ENCODE measurements at regions not wholly inside any gene's neighbourhood (a gene's known extent, or its start where the extent isn't known, plus 50 kb on each side); places are given as distances from the start of the nearest gene placed in this dataset.

DNA sequence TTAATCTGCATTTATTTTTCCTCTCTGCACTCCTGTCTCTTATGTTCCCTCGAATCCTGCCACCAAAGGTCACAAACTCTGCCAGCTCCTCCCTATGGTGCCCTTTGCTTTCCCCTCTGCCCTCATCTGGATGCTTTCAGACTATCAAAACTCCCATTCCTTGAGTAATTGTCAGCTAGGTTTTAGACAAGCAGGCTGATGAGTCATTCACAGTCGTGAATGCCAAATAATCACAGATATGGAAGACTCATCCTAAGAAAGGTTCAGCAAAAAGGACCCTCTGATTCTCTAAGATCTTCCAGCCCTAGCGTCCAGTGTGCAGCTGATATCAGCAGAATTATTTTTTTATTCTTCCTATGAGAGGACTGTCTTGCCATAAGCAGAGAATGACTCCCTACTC lies 104.5 kb upstream of the NUDT12 start:
- TF ChIP-seq, protein P1, sequence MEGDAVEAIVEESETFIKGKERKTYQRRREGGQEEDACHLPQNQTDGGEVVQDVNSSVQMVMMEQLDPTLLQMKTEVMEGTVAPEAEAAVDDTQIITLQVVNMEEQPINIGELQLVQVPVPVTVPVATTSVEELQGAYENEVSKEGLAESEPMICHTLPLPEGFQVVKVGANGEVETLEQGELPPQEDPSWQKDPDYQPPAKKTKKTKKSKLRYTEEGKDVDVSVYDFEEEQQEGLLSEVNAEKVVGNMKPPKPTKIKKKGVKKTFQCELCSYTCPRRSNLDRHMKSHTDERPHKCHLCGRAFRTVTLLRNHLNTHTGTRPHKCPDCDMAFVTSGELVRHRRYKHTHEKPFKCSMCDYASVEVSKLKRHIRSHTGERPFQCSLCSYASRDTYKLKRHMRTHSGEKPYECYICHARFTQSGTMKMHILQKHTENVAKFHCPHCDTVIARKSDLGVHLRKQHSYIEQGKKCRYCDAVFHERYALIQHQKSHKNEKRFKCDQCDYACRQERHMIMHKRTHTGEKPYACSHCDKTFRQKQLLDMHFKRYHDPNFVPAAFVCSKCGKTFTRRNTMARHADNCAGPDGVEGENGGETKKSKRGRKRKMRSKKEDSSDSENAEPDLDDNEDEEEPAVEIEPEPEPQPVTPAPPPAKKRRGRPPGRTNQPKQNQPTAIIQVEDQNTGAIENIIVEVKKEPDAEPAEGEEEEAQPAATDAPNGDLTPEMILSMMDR (IDR thresholded peaks at IDR 0.05; ENCODE audit: low read depth, low read length, missing control alignments): no peak
- no peak overlapping the region for H3K27ac ChIP-seq
- in situ Hi-C loops (cut with HindIII; ENCODE audit: low pct_ligation_motif_present, low sequenced_read_pairs): no loop called here
- no peaks in the 10 kb centered on the region for H3K27me3 ChIP-seq (replicated peaks)
- no peaks in the 10 kb centered on the region for H3K36me3 ChIP-seq (replicated peaks)
- no peak overlapping the region for H3K4me3 ChIP-seq (ENCODE audit: low read depth, low read length)
- DNase-seq: peak; percentile 77

GRCh38 chr5:103657301-103657700 lies 94.7 kb upstream of the NUDT12 start:
- Histone ChIP-seq H3K36me3 (replicated peaks) (no peaks in the 10 kb centered on the region), H3K27ac (no peak overlapping the region), H3K27me3 (replicated peaks) (no peaks in the 10 kb centered on the region), H3K4me3 (ENCODE audit: low read depth, low read length) (no peak overlapping the region)
- no peak for DNase-seq
- in situ Hi-C loops (cut with HindIII; ENCODE audit: low pct_ligation_motif_present, low sequenced_read_pairs): no loop called here
- TF ChIP-seq, protein P1 (IDR thresholded peaks at IDR 0.05; ENCODE audit: low read depth, low read length, missing control alignments): no peak

- Histone ChIP-seq H3K27ac (no peak overlapping the region), H3K27me3 (replicated peaks) (no peaks in the 10 kb centered on the region), H3K36me3 (replicated peaks) (no peaks in the 10 kb centered on the region), H3K4me3 (ENCODE audit: low read depth, low read length) (no peak overlapping the region)
- in situ Hi-C loops (cut with HindIII; ENCODE audit: low pct_ligation_motif_present, low sequenced_read_pairs): no loop called here
- TF ChIP-seq, protein P1 (IDR thresholded peaks at IDR 0.05; ENCODE audit: low read depth, low read length, missing control alignments): no peak
- DNase-seq: no peak
Observed at GRCh38 chr5:103648086-103648485, 85.5 kb upstream of the NUDT12 start.

- TF ChIP-seq, protein P1 (IDR thresholded peaks at IDR 0.05; ENCODE audit: low read depth, low read length, missing control alignments): no peak
- in situ Hi-C loops (cut with HindIII; ENCODE audit: low pct_ligation_motif_present, low sequenced_read_pairs): no loop called here
- no peak overlapping the region for H3K4me3 ChIP-seq (ENCODE audit: low read depth, low read length)
- no peaks in the 10 kb centered on the region for H3K27me3 ChIP-seq (replicated peaks)
- no peaks in the 10 kb centered on the region for H3K36me3 ChIP-seq (replicated peaks)
- DNase-seq: no peak
- no peak overlapping the region for H3K27ac ChIP-seq
Observed at GRCh38 chr5:103646698-103647614, 84.4 kb upstream of the NUDT12 start.

- in situ Hi-C loops (cut with HindIII; ENCODE audit: low pct_ligation_motif_present, low sequenced_read_pairs): no loop called here
- TF ChIP-seq, protein P1 (IDR thresholded peaks at IDR 0.05; ENCODE audit: low read depth, low read length, missing control alignments): no peak
- DNase-seq: no peak
- H3K27ac ChIP-seq: no peak overlapping the region
- H3K27me3 ChIP-seq (replicated peaks): no peaks in the 10 kb centered on the region
- no peaks in the 10 kb centered on the region for H3K36me3 ChIP-seq (replicated peaks)
- H3K4me3 ChIP-seq (ENCODE audit: low read depth, low read length): no peak overlapping the region
Observed at GRCh38 chr5:103645816-103646215, 83.2 kb upstream of the NUDT12 start.
